ENCODE measurements at regions not wholly inside any gene's neighbourhood (a gene's known extent, or its start where the extent isn't known, plus 50 kb on each side); places are given as distances from the start of the nearest gene placed in this dataset.
"Not testable (repeated sequence)": the region's sequence is repeated elsewhere in the genome, so short reads cannot be mapped to it uniquely, and the experiment has no call there.

- no peak overlapping the region for H3K27ac ChIP-seq (replicated peaks)
- DNase-seq (ENCODE audit: low read depth in 1 of 2, low spot score in 1 of 2), result no peak
- no peaks in the 10 kb centered on the region for H3K27me3 ChIP-seq (ENCODE audit: insufficient read depth, poor library complexity, severe bottlenecking)
- TF ChIP-seq, protein P1, sequence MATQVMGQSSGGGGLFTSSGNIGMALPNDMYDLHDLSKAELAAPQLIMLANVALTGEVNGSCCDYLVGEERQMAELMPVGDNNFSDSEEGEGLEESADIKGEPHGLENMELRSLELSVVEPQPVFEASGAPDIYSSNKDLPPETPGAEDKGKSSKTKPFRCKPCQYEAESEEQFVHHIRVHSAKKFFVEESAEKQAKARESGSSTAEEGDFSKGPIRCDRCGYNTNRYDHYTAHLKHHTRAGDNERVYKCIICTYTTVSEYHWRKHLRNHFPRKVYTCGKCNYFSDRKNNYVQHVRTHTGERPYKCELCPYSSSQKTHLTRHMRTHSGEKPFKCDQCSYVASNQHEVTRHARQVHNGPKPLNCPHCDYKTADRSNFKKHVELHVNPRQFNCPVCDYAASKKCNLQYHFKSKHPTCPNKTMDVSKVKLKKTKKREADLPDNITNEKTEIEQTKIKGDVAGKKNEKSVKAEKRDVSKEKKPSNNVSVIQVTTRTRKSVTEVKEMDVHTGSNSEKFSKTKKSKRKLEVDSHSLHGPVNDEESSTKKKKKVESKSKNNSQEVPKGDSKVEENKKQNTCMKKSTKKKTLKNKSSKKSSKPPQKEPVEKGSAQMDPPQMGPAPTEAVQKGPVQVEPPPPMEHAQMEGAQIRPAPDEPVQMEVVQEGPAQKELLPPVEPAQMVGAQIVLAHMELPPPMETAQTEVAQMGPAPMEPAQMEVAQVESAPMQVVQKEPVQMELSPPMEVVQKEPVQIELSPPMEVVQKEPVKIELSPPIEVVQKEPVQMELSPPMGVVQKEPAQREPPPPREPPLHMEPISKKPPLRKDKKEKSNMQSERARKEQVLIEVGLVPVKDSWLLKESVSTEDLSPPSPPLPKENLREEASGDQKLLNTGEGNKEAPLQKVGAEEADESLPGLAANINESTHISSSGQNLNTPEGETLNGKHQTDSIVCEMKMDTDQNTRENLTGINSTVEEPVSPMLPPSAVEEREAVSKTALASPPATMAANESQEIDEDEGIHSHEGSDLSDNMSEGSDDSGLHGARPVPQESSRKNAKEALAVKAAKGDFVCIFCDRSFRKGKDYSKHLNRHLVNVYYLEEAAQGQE (IDR thresholded peaks at IDR 0.05; ENCODE audit: insufficient replicate concordance, low read depth), result no peak
- TF ChIP-seq SPI1 (IDR thresholded peaks at IDR 0.05; ENCODE audit: borderline replicate concordance, low read depth) (no peak), GABPA (IDR thresholded peaks at IDR 0.05; ENCODE audit: low read depth) (no peak), POLR2AphosphoS5 (IDR thresholded peaks at IDR 0.05; ENCODE audit: low read depth) (no peak)
- TF ChIP-seq, protein P2, sequence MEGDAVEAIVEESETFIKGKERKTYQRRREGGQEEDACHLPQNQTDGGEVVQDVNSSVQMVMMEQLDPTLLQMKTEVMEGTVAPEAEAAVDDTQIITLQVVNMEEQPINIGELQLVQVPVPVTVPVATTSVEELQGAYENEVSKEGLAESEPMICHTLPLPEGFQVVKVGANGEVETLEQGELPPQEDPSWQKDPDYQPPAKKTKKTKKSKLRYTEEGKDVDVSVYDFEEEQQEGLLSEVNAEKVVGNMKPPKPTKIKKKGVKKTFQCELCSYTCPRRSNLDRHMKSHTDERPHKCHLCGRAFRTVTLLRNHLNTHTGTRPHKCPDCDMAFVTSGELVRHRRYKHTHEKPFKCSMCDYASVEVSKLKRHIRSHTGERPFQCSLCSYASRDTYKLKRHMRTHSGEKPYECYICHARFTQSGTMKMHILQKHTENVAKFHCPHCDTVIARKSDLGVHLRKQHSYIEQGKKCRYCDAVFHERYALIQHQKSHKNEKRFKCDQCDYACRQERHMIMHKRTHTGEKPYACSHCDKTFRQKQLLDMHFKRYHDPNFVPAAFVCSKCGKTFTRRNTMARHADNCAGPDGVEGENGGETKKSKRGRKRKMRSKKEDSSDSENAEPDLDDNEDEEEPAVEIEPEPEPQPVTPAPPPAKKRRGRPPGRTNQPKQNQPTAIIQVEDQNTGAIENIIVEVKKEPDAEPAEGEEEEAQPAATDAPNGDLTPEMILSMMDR (IDR thresholded peaks at IDR 0.05; ENCODE audit: insufficient read depth, low read length), result no peak
- H3K4me3 ChIP-seq (replicated peaks; ENCODE audit: insufficient read depth, low read length), result no peak overlapping the region
These were observed 56.4 kb upstream of the FMOD start for GRCh38 chr1:203407296-203407695.

- TF ChIP-seq SPI1 (IDR thresholded peaks at IDR 0.05; ENCODE audit: borderline replicate concordance, low read depth), result no peak
- TF ChIP-seq, protein P1 (IDR thresholded peaks at IDR 0.05; ENCODE audit: insufficient replicate concordance, low read depth), result no peak
- TF ChIP-seq POLR2AphosphoS5 (IDR thresholded peaks at IDR 0.05; ENCODE audit: low read depth), result no peak
- TF ChIP-seq, protein P2 (IDR thresholded peaks at IDR 0.05; ENCODE audit: insufficient read depth, low read length), result no peak
- no peak for TF ChIP-seq GABPA (IDR thresholded peaks at IDR 0.05; ENCODE audit: low read depth)
- H3K4me3 ChIP-seq (replicated peaks; ENCODE audit: insufficient read depth, low read length), result no peak overlapping the region
- no peak overlapping the region for H3K27ac ChIP-seq (replicated peaks)
- DNase-seq (ENCODE audit: low read depth in 1 of 2, low spot score in 1 of 2), result no peak
- no peaks in the 10 kb centered on the region for H3K27me3 ChIP-seq (ENCODE audit: insufficient read depth, poor library complexity, severe bottlenecking)
These were observed 57.9 kb upstream of the FMOD start for GRCh38 chr1:203408486-203409481.

DNA sequence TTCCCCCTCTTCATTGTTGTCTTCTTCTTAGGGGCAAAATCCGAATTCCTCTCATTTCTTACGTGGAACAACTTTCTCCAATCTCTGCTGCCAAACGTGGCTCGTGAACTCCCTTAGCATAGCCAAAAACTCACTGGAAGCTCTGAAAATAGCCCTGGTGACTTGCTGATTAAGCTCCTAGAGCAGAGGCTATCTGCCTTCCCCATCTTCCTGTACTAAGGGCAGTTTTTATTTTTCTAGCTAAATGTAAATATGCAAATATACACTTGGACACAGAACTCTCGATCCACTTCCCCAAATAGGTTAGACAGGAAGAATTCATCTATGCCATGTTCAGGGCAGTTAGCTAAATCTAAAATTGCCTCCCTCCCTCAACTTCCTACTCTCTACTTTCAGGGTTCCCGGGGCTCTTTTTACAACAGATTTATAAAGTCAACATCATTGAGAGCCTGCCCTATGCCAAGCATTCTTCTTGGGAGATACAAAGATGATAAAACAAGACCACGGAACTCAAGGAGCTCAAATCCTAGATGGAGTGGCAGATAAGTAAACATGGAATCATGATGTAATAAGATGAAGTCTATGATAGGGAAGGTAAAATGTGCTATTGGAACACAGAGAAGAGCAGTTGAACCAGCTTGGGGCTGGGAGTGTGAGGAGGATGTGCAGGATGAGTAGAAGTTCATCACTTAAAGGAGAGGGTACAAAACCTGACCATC, 59.4 kb upstream of the FMOD start:
- TF ChIP-seq, protein P2 (IDR thresholded peaks at IDR 0.05; ENCODE audit: insufficient read depth, low read length), result no peak
- peak; percentile 34; the same call in 1 of the 2 replicates for TF ChIP-seq SPI1 (IDR thresholded peaks at IDR 0.05; ENCODE audit: borderline replicate concordance, low read depth)
- H3K27me3 ChIP-seq (ENCODE audit: insufficient read depth, poor library complexity, severe bottlenecking), result no peaks in the 10 kb centered on the region
- no peak overlapping the region for H3K4me3 ChIP-seq (replicated peaks; ENCODE audit: insufficient read depth, low read length)
- DNase-seq (ENCODE audit: low read depth in 1 of 2, low spot score in 1 of 2), result no peak
- H3K27ac ChIP-seq (replicated peaks), result no peak overlapping the region

GRCh38 chr1:203411431-203411830, 60.5 kb upstream of the FMOD start:
- not testable (repeated sequence) for H3K27me3 ChIP-seq (ENCODE audit: insufficient read depth, poor library complexity, severe bottlenecking); H3K4me3 ChIP-seq (replicated peaks; ENCODE audit: insufficient read depth, low read length); H3K27ac ChIP-seq (replicated peaks); DNase-seq (ENCODE audit: low read depth in 1 of 2, low spot score in 1 of 2)
